GM21360 (cell line): ENCODE measurements at regions not wholly inside any gene's neighbourhood (a gene's known extent, or its start where the extent isn't known, plus 50 kb on each side); places are given as distances from the start of the nearest gene placed in this dataset.

Experiments used
- ATAC-seq: cut with Tn5 transposase; IDR thresholded peaks from one replicate; pipeline ENCODE4 v1.9.1; 2021; ENCODE audit warnings: mild to moderate bottlenecking, moderate library complexity; ENCODE audit not compliant: unreplicated experiment

- ATAC-seq: no peak
Measured at GRCh38 chr12:61362037-61362436, 898.2 kb upstream of the USP15 start.

- ATAC-seq: no peak
Measured at GRCh38 chr12:61365001-61365400, 895.2 kb upstream of the USP15 start.

- no peak for ATAC-seq
Measured at GRCh38 chr12:61367281-61367785, 892.9 kb upstream of the USP15 start.

- ATAC-seq: no peak
Measured at GRCh38 chr12:61369241-61369910, 890.8 kb upstream of the USP15 start.

GRCh38 chr12:61384511-61384910 is 875.7 kb upstream of the USP15 start:
- ATAC-seq: no peak

GRCh38 chr12:61385771-61386170 is 874.4 kb upstream of the USP15 start:
- no peak for ATAC-seq

GRCh38 chr12:61397668-61398067 is 862.5 kb upstream of the USP15 start:
- ATAC-seq: no peak

GRCh38 chr12:61412201-61412600 is 848.0 kb upstream of the USP15 start:
- ATAC-seq: no peak

- no peak for ATAC-seq
Measured at GRCh38 chr12:61414470-61414869, 845.7 kb upstream of the USP15 start.

GRCh38 chr12:61422786-61423185 is 837.4 kb upstream of the USP15 start:
- no peak for ATAC-seq

- no peak for ATAC-seq
Measured at GRCh38 chr12:61452076-61452475, 808.1 kb upstream of the USP15 start.

- no peak for ATAC-seq
Measured at GRCh38 chr12:61487728-61488127, 772.5 kb upstream of the USP15 start.

- no peak for ATAC-seq
Measured at GRCh38 chr12:61490526-61491498, 769.4 kb upstream of the USP15 start.

GRCh38 chr12:61502179-61502578 is 758.0 kb upstream of the USP15 start:
- ATAC-seq: no peak

GRCh38 chr12:61504396-61505080 is 755.7 kb upstream of the USP15 start:
- no peak for ATAC-seq

- ATAC-seq: no peak
Measured at GRCh38 chr12:61513499-61513898, 746.7 kb upstream of the USP15 start.

- no peak for ATAC-seq
Measured at GRCh38 chr12:61514016-61514415, 746.2 kb upstream of the USP15 start.

GRCh38 chr12:61521258-61521657 is 738.9 kb upstream of the USP15 start:
- no peak for ATAC-seq

- no peak for ATAC-seq
Measured at GRCh38 chr12:61523276-61523992, 736.8 kb upstream of the USP15 start.

GRCh38 chr12:61524851-61525250 is 735.4 kb upstream of the USP15 start:
- ATAC-seq: no peak

GRCh38 chr12:61525331-61525730 is 734.9 kb upstream of the USP15 start:
- no peak for ATAC-seq
